ENCODE measurements at regions not wholly inside any gene's neighbourhood (a gene's known extent, or its start where the extent isn't known, plus 50 kb on each side); places are given as distances from the start of the nearest gene placed in this dataset.

DNA sequence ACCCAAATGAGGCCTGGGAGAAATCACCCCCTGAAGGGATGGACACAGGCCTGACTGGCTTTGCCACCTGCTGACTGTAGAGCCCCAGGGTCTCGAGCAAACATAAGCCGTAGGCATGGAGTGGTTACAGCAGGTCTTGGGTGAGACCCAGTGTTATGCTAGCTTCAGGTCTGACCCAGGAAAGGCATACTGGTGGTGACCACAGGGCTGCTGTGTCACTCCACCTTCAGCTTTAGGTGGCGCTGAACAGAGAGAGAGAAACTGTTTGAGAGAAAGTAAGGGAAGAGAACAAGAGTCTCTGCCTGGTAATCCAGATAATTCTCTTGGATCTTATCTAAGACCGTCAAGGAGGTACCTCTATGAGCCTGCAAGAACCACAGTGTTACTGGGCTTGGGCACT lies 1544.2 kb upstream of the TMEFF2 start:
- no peaks in the 10 kb centered on the region for H3K27me3 ChIP-seq (ENCODE audit: insufficient read depth, low read length)
- CTCF ChIA-PET, result no interaction called here
- H3K9ac ChIP-seq (ENCODE audit: low read length), result no peak overlapping the region
- no peak overlapping the region for H3K4me3 ChIP-seq (replicated peaks in 1 of 2; ENCODE audit: low read depth in 1 of 2, low read length in 2 of 2)
- H4K20me1 ChIP-seq (ENCODE audit: insufficient read depth), result no peaks in the 10 kb centered on the region
- no peaks in the 10 kb centered on the region for H3K9me2 ChIP-seq (ENCODE audit: insufficient read depth)
- ATAC-seq (no peak), DNase-seq (ENCODE audit: low read depth, low spot score) (no peak)
- H3K36me3 ChIP-seq (ENCODE audit: control insufficient read depth in 1 of 2, insufficient read depth in 2 of 2, low read length in 2 of 2), result no peaks in the 10 kb centered on the region
- POLR2A ChIA-PET, result no interaction called here
- H3K4me2 ChIP-seq (ENCODE audit: low read length), result no peak overlapping the region
- RAD21 ChIA-PET (ENCODE audit: low non-redundant PET in 1 of 2, low total read pairs in 2 of 2, uncharacterized antibody in 2 of 2, unreplicated experiment in 2 of 2), result no interaction called here
- BruUV-seq (replicated peaks), result no TSS peak
- no peak overlapping the region for H2AFZ ChIP-seq (ENCODE audit: low read depth, low read length, poor library complexity, severe bottlenecking)
- H3K9me3 ChIP-seq (ENCODE audit: control insufficient read depth in 1 of 2, insufficient read depth in 1 of 2, low read depth in 1 of 2, low read length in 2 of 2), result no peaks in the 10 kb centered on the region
- H3K79me2 ChIP-seq (ENCODE audit: insufficient read depth, low read length), result no peaks in the 10 kb centered on the region
- intact Hi-C loops (cut with micrococcal nuclease), result no loop called here
- TF ChIP-seq, protein P1, sequence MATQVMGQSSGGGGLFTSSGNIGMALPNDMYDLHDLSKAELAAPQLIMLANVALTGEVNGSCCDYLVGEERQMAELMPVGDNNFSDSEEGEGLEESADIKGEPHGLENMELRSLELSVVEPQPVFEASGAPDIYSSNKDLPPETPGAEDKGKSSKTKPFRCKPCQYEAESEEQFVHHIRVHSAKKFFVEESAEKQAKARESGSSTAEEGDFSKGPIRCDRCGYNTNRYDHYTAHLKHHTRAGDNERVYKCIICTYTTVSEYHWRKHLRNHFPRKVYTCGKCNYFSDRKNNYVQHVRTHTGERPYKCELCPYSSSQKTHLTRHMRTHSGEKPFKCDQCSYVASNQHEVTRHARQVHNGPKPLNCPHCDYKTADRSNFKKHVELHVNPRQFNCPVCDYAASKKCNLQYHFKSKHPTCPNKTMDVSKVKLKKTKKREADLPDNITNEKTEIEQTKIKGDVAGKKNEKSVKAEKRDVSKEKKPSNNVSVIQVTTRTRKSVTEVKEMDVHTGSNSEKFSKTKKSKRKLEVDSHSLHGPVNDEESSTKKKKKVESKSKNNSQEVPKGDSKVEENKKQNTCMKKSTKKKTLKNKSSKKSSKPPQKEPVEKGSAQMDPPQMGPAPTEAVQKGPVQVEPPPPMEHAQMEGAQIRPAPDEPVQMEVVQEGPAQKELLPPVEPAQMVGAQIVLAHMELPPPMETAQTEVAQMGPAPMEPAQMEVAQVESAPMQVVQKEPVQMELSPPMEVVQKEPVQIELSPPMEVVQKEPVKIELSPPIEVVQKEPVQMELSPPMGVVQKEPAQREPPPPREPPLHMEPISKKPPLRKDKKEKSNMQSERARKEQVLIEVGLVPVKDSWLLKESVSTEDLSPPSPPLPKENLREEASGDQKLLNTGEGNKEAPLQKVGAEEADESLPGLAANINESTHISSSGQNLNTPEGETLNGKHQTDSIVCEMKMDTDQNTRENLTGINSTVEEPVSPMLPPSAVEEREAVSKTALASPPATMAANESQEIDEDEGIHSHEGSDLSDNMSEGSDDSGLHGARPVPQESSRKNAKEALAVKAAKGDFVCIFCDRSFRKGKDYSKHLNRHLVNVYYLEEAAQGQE (IDR thresholded peaks at IDR 0.05; ENCODE audit: low read depth), result no peak
- TF ChIP-seq, protein P2, sequence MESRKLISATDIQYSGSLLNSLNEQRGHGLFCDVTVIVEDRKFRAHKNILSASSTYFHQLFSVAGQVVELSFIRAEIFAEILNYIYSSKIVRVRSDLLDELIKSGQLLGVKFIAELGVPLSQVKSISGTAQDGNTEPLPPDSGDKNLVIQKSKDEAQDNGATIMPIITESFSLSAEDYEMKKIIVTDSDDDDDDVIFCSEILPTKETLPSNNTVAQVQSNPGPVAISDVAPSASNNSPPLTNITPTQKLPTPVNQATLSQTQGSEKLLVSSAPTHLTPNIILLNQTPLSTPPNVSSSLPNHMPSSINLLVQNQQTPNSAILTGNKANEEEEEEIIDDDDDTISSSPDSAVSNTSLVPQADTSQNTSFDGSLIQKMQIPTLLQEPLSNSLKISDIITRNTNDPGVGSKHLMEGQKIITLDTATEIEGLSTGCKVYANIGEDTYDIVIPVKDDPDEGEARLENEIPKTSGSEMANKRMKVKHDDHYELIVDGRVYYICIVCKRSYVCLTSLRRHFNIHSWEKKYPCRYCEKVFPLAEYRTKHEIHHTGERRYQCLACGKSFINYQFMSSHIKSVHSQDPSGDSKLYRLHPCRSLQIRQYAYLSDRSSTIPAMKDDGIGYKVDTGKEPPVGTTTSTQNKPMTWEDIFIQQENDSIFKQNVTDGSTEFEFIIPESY (IDR thresholded peaks at IDR 0.05; ENCODE audit: extremely low read depth, insufficient replicate concordance, low read length), result no peak
- TF ChIP-seq EZH2phosphoT487 (IDR thresholded peaks at IDR 0.05; ENCODE audit: borderline replicate concordance) (no peak), EGR1 (IDR thresholded peaks at IDR 0.05; ENCODE audit: low read depth) (no peak), ZFX (IDR thresholded peaks at IDR 0.05) (no peak), JUND (IDR thresholded peaks at IDR 0.05) (no peak), SP1 (IDR thresholded peaks at IDR 0.05; ENCODE audit: low read depth) (no peak), ZNF274 (IDR thresholded peaks at IDR 0.05; ENCODE audit: low read depth, low read length) (no peak)
- TF ChIP-seq, protein P3, sequence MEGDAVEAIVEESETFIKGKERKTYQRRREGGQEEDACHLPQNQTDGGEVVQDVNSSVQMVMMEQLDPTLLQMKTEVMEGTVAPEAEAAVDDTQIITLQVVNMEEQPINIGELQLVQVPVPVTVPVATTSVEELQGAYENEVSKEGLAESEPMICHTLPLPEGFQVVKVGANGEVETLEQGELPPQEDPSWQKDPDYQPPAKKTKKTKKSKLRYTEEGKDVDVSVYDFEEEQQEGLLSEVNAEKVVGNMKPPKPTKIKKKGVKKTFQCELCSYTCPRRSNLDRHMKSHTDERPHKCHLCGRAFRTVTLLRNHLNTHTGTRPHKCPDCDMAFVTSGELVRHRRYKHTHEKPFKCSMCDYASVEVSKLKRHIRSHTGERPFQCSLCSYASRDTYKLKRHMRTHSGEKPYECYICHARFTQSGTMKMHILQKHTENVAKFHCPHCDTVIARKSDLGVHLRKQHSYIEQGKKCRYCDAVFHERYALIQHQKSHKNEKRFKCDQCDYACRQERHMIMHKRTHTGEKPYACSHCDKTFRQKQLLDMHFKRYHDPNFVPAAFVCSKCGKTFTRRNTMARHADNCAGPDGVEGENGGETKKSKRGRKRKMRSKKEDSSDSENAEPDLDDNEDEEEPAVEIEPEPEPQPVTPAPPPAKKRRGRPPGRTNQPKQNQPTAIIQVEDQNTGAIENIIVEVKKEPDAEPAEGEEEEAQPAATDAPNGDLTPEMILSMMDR (IDR thresholded peaks at IDR 0.05 in 2 of 3, conservative IDR thresholded peaks at IDR 0.05 in 1 of 3; ENCODE audit: borderline replicate concordance in 1 of 3, insufficient read depth in 1 of 3, low read depth in 2 of 3, low read length in 2 of 3), result no peak
- TF ChIP-seq, protein P4, sequence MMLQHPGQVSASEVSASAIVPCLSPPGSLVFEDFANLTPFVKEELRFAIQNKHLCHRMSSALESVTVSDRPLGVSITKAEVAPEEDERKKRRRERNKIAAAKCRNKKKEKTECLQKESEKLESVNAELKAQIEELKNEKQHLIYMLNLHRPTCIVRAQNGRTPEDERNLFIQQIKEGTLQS (IDR thresholded peaks at IDR 0.05), result no peak
- no peaks in the 10 kb centered on the region for H3K4me1 ChIP-seq (ENCODE audit: control insufficient read depth in 1 of 2, insufficient read depth in 2 of 2, low read length in 2 of 2)
- no peak overlapping the region for H3K27ac ChIP-seq (ENCODE audit: low read depth, low read length)

All from HCT116 (cell line).